HCT116 (cell line): ENCODE measurements at regions not wholly inside any gene's neighbourhood (a gene's known extent, or its start where the extent isn't known, plus 50 kb on each side); places are given as distances from the start of the nearest gene placed in this dataset.

Experiments used
- ATAC-seq: fragments of 200-7000 bp; cut with Tn5 transposase; 2 replicates; pipeline ENCODE4 v1.9.1; 2020; ENCODE audit warnings: mild to moderate bottlenecking, moderate library complexity
- BruUV-seq: library from RNA; stranded (reverse); fragments of 400-500 nt; replicated peaks from 2 replicates; lab custom pipeline; 2021; lab: Mats Ljungman, UMichigan
- CTCF ChIA-PET: fragments of 300-600 bp; sonication (Branson Sonifier 250); formaldehyde crosslinking; loops from one replicate; lab custom pipeline; 2021; ENCODE audit warnings: antibody characterized with exemption; lab: Charles Lee
- POLR2A ChIA-PET: fragments of 300-600, 350-600 bp; sonication (Branson Sonifier 250); formaldehyde crosslinking; loops from one replicate; lab custom pipeline; 2021; ENCODE audit warnings: antibody characterized with exemption; lab: Charles Lee
- RAD21 ChIA-PET, 2 experiments: fragments of 300-600 bp; sonication (Branson Sonifier 250); formaldehyde crosslinking; loops; one replicate each; lab custom pipeline; 2023; ENCODE audit warnings: low total read pairs in 2 of 2; ENCODE audit not compliant: uncharacterized antibody in 2 of 2, unreplicated experiment in 2 of 2, low non-redundant PET in 1 of 2; lab: Charles Lee
- DNase-seq: peaks from one replicate; pipeline ENCODE4 v3.0.0-alpha.2; 2010; ENCODE audit warnings: low read depth, low spot score
- H2AFZ ChIP-seq: fragments of 200-600 bp; shearing (Covaris generic), sonication (generic); 2 replicates; pipeline ENCODE4 v1.6.1; 2017; ENCODE audit warnings: low read depth, mixed run types, mixed read lengths, antibody characterized with exemption, low read length; ENCODE audit not compliant: poor library complexity, severe bottlenecking
- H3K27ac ChIP-seq: 2 replicates; pipeline ENCODE4 v1.5.1; 2012; ENCODE audit warnings: low read depth, low read length
- H3K27me3 ChIP-seq: fragments of 200-600 bp; sonication (generic); 2 replicates; pipeline ENCODE4 v1.6.1; 2016; ENCODE audit warnings: mixed run types, low read length, mixed read lengths; ENCODE audit not compliant: insufficient read depth
- H3K36me3 ChIP-seq, 2 experiments: fragments of 200-500 bp in 1 of 2; fragments of 200-600 bp in 1 of 2; sonication (Bioruptor generic) in 1 of 2; sonication (generic) in 1 of 2; 2 replicates each; pipeline versions ENCODE4 v1.5.1 to v1.6.1; 2014 to 2016; ENCODE audit warnings: low read length in 2 of 2, inconsistent platforms in 1 of 2, mixed read lengths in 1 of 2, mixed run types in 1 of 2; ENCODE audit not compliant: insufficient read depth in 2 of 2, control insufficient read depth in 1 of 2
- H3K4me1 ChIP-seq, 2 experiments: fragments of 200-600 bp in 1 of 2; sonication (generic) in 1 of 2; 2 replicates each; pipeline versions ENCODE4 v1.5.1 to v1.6.1; 2012 to 2017; ENCODE audit warnings: low read length in 2 of 2, inconsistent platforms in 1 of 2, mild to moderate bottlenecking in 1 of 2, mixed read lengths in 1 of 2, mixed run types in 1 of 2, moderate library complexity in 1 of 2; ENCODE audit not compliant: insufficient read depth in 2 of 2, control insufficient read depth in 1 of 2
- H3K4me2 ChIP-seq: fragments of 200-600 bp; sonication (generic); 2 replicates; pipeline ENCODE4 v1.6.1; 2017; ENCODE audit warnings: mixed run types, low read length, mixed read lengths
- H3K4me3 ChIP-seq, 2 experiments: fragments of 200-600 bp in 1 of 2; sonication (generic) in 1 of 2; replicated peaks in 1 of 2; 2 replicates each; pipeline ENCODE4 v1.5.1; 2011 to 2016; ENCODE audit warnings: low read length in 2 of 2, control low read depth in 1 of 2, low read depth in 1 of 2, mild to moderate bottlenecking in 1 of 2, mixed read lengths in 1 of 2, mixed run types in 1 of 2
- H3K79me2 ChIP-seq: fragments of 200-600 bp; sonication (generic); 2 replicates; pipeline ENCODE4 v1.6.1; 2017; ENCODE audit warnings: mild to moderate bottlenecking, mixed run types, low read length, moderate library complexity, mixed read lengths; ENCODE audit not compliant: insufficient read depth
- H3K9ac ChIP-seq: fragments of 200-600 bp; sonication (generic); 2 replicates; pipeline ENCODE4 v1.6.1; 2016; ENCODE audit warnings: low read length, mixed read lengths
- H3K9me2 ChIP-seq: fragments of 200-600 bp; sonication (generic), shearing (Covaris generic); 2 replicates; pipeline ENCODE4 v1.6.1; 2017; ENCODE audit warnings: mixed run types, mild to moderate bottlenecking, moderate library complexity; ENCODE audit not compliant: insufficient read depth
- H3K9me3 ChIP-seq, 2 experiments: fragments of 200-500 bp in 1 of 2; fragments of 200-600 bp in 1 of 2; sonication (Bioruptor generic) in 1 of 2; sonication (generic) in 1 of 2; 2 replicates each; pipeline ENCODE4 v1.6.1; 2014 to 2017; ENCODE audit warnings: low read length in 2 of 2, mixed read lengths in 2 of 2, inconsistent platforms in 1 of 2, low read depth in 1 of 2, mild to moderate bottlenecking in 1 of 2, mixed run types in 1 of 2, moderate library complexity in 1 of 2; ENCODE audit not compliant: control insufficient read depth in 1 of 2, insufficient read depth in 1 of 2
- H4K20me1 ChIP-seq: fragments of 200-600 bp; sonication (generic), shearing (Covaris generic); 2 replicates; pipeline ENCODE4 v1.6.1; 2017; ENCODE audit warnings: mixed run types, mild to moderate bottlenecking, moderate library complexity; ENCODE audit not compliant: insufficient read depth
- ATF3 ChIP-seq: IDR thresholded peaks from 2 replicates; pipeline ENCODE4 v1.6.1; 2012
- CTCF ChIP-seq, 3 experiments: fragments of 200-600 bp in 1 of 3; sonication (generic) in 1 of 3; IDR thresholded peaks in 2 of 3; conservative IDR thresholded peaks in 1 of 3; 2 replicates each; pipeline ENCODE4 v1.5.1; 2012 to 2017; ENCODE audit warnings: low read depth in 2 of 3, low read length in 2 of 3, antibody characterized with exemption in 1 of 3, borderline replicate concordance in 1 of 3, control low read depth in 1 of 3, mild to moderate bottlenecking in 1 of 3, mixed read lengths in 1 of 3, mixed run types in 1 of 3, moderate library complexity in 1 of 3; ENCODE audit not compliant: insufficient read depth in 1 of 3
- EZH2 ChIP-seq: fragments of 200-600 bp; sonication (generic); IDR thresholded peaks from 2 replicates; pipeline ENCODE4 v1.6.1; 2017; ENCODE audit warnings: antibody characterized with exemption, mixed run types
- EZH2phosphoT487 ChIP-seq: fragments of 200-600 bp; IDR thresholded peaks from 2 replicates; pipeline ENCODE4 v1.6.1; 2018; ENCODE audit warnings: antibody characterized with exemption, borderline replicate concordance
- FOSL1 ChIP-seq: IDR thresholded peaks from 2 replicates; pipeline ENCODE4 v1.6.1; 2012; ENCODE audit warnings: low read depth
- JUND ChIP-seq: IDR thresholded peaks from 2 replicates; pipeline ENCODE4 v1.6.1; 2012
- POLR2A ChIP-seq: IDR thresholded peaks from 2 replicates; pipeline ENCODE4 v1.7.0; 2011; ENCODE audit warnings: borderline replicate concordance; ENCODE audit not compliant: insufficient read depth, insufficient read length; ENCODE audit errors: extremely low read depth
- SIN3A ChIP-seq: IDR thresholded peaks from 2 replicates; pipeline ENCODE4 v1.6.1; 2012; ENCODE audit warnings: low read depth
- SRF ChIP-seq: IDR thresholded peaks from 2 replicates; pipeline ENCODE4 v1.6.1; 2012; ENCODE audit warnings: low read depth
- TCF7L2 ChIP-seq: IDR thresholded peaks from 2 replicates; pipeline ENCODE4 v1.7.0; 2011; ENCODE audit warnings: borderline replicate concordance, inconsistent platforms; ENCODE audit not compliant: insufficient read depth, insufficient read length; ENCODE audit errors: extremely low read depth
- YY1 ChIP-seq: IDR thresholded peaks from 2 replicates; pipeline ENCODE4 v1.6.1; 2011; ENCODE audit warnings: low read length, low read depth, moderate library complexity, mild to moderate bottlenecking; ENCODE audit not compliant: insufficient replicate concordance; ENCODE audit errors: extremely low read depth
- intact Hi-C: fragments of 100-400 bp; cut with micrococcal nuclease; formaldehyde crosslinking; loops from 2 replicates; pipeline ENCODE4 v1.10.0; 2022
- TF ChIP-seq, protein P1 (sequence below): IDR thresholded peaks from 2 replicates; pipeline ENCODE4 v1.6.1; 2012
- TF ChIP-seq, protein P2 (sequence below): IDR thresholded peaks from 2 replicates; pipeline ENCODE4 v1.6.1; 2011; ENCODE audit warnings: mild to moderate bottlenecking, low read length, moderate library complexity; ENCODE audit not compliant: insufficient replicate concordance; ENCODE audit errors: extremely low read depth

DNA sequence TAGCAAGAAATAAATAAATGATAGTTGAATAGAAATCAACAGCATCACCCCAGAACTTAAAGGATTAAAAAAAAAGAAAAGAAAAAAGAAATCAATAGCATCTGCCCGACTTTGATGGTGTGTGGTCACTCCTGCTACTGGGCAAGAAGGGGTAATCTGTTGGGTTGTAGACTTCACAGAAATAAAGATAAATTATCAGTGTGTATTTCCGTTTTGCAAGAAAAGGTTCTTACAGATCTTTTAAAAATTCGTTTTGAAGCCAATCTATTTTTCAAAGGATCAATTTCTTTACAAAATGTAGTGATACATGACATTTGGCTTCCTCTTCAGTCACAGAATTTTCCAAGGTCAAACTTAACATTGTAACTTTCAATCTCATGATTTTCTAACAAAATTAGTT lies 448.9 kb upstream of the FAR2 start:
- no peaks in the 10 kb centered on the region for H3K79me2 ChIP-seq
- H3K4me3 ChIP-seq = no peak overlapping the region
- no peak for ATAC-seq
- BruUV-seq = no TSS peak
- no peaks in the 10 kb centered on the region for H4K20me1 ChIP-seq
- H3K9ac ChIP-seq = no peak overlapping the region
- TF ChIP-seq POLR2A = no peak
- TF ChIP-seq, protein P1, sequence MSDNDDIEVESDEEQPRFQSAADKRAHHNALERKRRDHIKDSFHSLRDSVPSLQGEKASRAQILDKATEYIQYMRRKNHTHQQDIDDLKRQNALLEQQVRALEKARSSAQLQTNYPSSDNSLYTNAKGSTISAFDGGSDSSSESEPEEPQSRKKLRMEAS = no peak
- TF ChIP-seq JUND = no peak
- TF ChIP-seq EZH2 = no peak
- no peak for TF ChIP-seq SIN3A
- TF ChIP-seq CTCF (IDR thresholded peaks at IDR 0.05 in 2 of 3, conservative IDR thresholded peaks at IDR 0.05 in 1 of 3; ENCODE audit: borderline replicate concordance in 1 of 3, insufficient read depth in 1 of 3, low read depth in 2 of 3, low read length in 2 of 3) = no peak
- TF ChIP-seq FOSL1 = no peak
- H3K36me3 ChIP-seq = no peaks in the 10 kb centered on the region
- intact Hi-C loops = no loop called here
- no peak for DNase-seq
- ChIA-PET RAD21 (no interaction called here), POLR2A (no interaction called here), CTCF (no interaction called here)
- no peak overlapping the region for H3K4me2 ChIP-seq
- no peaks in the 10 kb centered on the region for H3K27me3 ChIP-seq
- no peaks in the 10 kb centered on the region for H3K9me2 ChIP-seq
- no peak overlapping the region for H2AFZ ChIP-seq
- no peaks in the 10 kb centered on the region for H3K4me1 ChIP-seq
- H3K27ac ChIP-seq = no peak overlapping the region
- no peaks in the 10 kb centered on the region for H3K9me3 ChIP-seq

GRCh38 chr12:28704477-28705169 lies 444.5 kb upstream of the FAR2 start:
- no peak for DNase-seq
- BruUV-seq = no TSS peak
- POLR2A ChIA-PET = no interaction called here
- RAD21 ChIA-PET = no interaction called here
- Histone ChIP-seq H3K4me2 (no peak overlapping the region), H2AFZ (no peak overlapping the region), H3K36me3 (no peaks in the 10 kb centered on the region), H3K27me3 (no peaks in the 10 kb centered on the region), H3K9me3 (no peaks in the 10 kb centered on the region), H3K27ac (no peak overlapping the region), H3K4me1 (no peaks in the 10 kb centered on the region), H3K79me2 (no peaks in the 10 kb centered on the region), H4K20me1 (no peaks in the 10 kb centered on the region), H3K4me3 (no peak overlapping the region), H3K9ac (no peak overlapping the region), H3K9me2 (no peaks in the 10 kb centered on the region)
- intact Hi-C loops = no loop called here
- no peak for ATAC-seq
- CTCF ChIA-PET = no interaction called here
- TF ChIP-seq TCF7L2 (no peak), YY1 (no peak), POLR2A (no peak), SRF (no peak), EZH2 (no peak), SIN3A (no peak), ATF3 (no peak), EZH2phosphoT487 (no peak), JUND (no peak)
- TF ChIP-seq, protein P2, sequence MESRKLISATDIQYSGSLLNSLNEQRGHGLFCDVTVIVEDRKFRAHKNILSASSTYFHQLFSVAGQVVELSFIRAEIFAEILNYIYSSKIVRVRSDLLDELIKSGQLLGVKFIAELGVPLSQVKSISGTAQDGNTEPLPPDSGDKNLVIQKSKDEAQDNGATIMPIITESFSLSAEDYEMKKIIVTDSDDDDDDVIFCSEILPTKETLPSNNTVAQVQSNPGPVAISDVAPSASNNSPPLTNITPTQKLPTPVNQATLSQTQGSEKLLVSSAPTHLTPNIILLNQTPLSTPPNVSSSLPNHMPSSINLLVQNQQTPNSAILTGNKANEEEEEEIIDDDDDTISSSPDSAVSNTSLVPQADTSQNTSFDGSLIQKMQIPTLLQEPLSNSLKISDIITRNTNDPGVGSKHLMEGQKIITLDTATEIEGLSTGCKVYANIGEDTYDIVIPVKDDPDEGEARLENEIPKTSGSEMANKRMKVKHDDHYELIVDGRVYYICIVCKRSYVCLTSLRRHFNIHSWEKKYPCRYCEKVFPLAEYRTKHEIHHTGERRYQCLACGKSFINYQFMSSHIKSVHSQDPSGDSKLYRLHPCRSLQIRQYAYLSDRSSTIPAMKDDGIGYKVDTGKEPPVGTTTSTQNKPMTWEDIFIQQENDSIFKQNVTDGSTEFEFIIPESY = no peak
